ENCODE measurements at regions not wholly inside any gene's neighbourhood (a gene's known extent, or its start where the extent isn't known, plus 50 kb on each side); places are given as distances from the start of the nearest gene placed in this dataset.

- TF ChIP-seq, protein P1, sequence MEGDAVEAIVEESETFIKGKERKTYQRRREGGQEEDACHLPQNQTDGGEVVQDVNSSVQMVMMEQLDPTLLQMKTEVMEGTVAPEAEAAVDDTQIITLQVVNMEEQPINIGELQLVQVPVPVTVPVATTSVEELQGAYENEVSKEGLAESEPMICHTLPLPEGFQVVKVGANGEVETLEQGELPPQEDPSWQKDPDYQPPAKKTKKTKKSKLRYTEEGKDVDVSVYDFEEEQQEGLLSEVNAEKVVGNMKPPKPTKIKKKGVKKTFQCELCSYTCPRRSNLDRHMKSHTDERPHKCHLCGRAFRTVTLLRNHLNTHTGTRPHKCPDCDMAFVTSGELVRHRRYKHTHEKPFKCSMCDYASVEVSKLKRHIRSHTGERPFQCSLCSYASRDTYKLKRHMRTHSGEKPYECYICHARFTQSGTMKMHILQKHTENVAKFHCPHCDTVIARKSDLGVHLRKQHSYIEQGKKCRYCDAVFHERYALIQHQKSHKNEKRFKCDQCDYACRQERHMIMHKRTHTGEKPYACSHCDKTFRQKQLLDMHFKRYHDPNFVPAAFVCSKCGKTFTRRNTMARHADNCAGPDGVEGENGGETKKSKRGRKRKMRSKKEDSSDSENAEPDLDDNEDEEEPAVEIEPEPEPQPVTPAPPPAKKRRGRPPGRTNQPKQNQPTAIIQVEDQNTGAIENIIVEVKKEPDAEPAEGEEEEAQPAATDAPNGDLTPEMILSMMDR (IDR thresholded peaks at IDR 0.05): no peak
- no peak for TF ChIP-seq EP300 (IDR thresholded peaks at IDR 0.05)
- TF ChIP-seq POLR2AphosphoS5 (IDR thresholded peaks at IDR 0.05): no peak
These were observed 522.3 kb downstream of the TRIML1 start for GRCh38 chr4:188661502-188661901.

Data from gastroesophageal sphincter (tissue), 3 donors.